SK-N-SH treated with all-trans-retinoic acid at 6 μM for 48 hours (cell line): ENCODE measurements at regions not wholly inside any gene's neighbourhood (a gene's known extent, or its start where the extent isn't known, plus 50 kb on each side); places are given as distances from the start of the nearest gene placed in this dataset.

Experiments
- ATAC-seq: fragments of 200-7000 bp; cut with Tn5 transposase; 3 replicates; pipeline ENCODE4 v1.9.1; 2020; ENCODE audit warnings: mild to moderate bottlenecking, moderate library complexity
- ARNTL ChIP-seq: fragments of 450-650 bp; formaldehyde crosslinking; IDR thresholded peaks from 2 replicates; pipeline ENCODE4 v1.5.0; 2020; ENCODE audit warnings: low read depth, mild to moderate bottlenecking, moderate library complexity, borderline replicate concordance
- BACH2 ChIP-seq: fragments of 250-450 bp; sonication (Bioruptor Pico); IDR thresholded peaks from 2 replicates; pipeline ENCODE4 v1.9.0; 2021; ENCODE audit warnings: mild to moderate bottlenecking, borderline replicate concordance
- CSDC2 ChIP-seq: fragments of 250-450 bp; sonication (Bioruptor Pico); IDR thresholded peaks from 2 replicates; pipeline ENCODE4 v1.5.0; 2020; ENCODE audit warnings: mild to moderate bottlenecking, moderate library complexity
- ESRRG ChIP-seq: fragments of 250-450 bp; sonication (Bioruptor Pico); IDR thresholded peaks from 2 replicates; pipeline ENCODE4 v1.6.1; 2021; ENCODE audit warnings: mild to moderate bottlenecking
- ISL1 ChIP-seq: fragments of 250-450 bp; sonication (Bioruptor Pico); IDR thresholded peaks from 2 replicates; pipeline ENCODE4 v2.1.2; 2022; ENCODE audit warnings: mild to moderate bottlenecking, moderate library complexity
- OSR1 ChIP-seq: fragments of 250-450 bp; sonication (Bioruptor Pico); IDR thresholded peaks from 2 replicates; pipeline ENCODE4 v1.8.0; 2022; ENCODE audit warnings: moderate library complexity, mild to moderate bottlenecking, inconsistent platforms
- PPARA ChIP-seq: fragments of 250-450 bp; sonication (Bioruptor Pico); IDR thresholded peaks from 2 replicates; pipeline ENCODE4 v1.5.0; 2020; ENCODE audit warnings: mild to moderate bottlenecking, borderline replicate concordance
- RARB ChIP-seq: fragments of 250-450 bp; sonication (Bioruptor Pico); IDR thresholded peaks from 2 replicates; pipeline ENCODE4 v1.8.0; 2021; ENCODE audit warnings: mild to moderate bottlenecking, moderate library complexity
- SNAI2 ChIP-seq: fragments of 250-450 bp; sonication (Bioruptor Pico); IDR thresholded peaks from 2 replicates; pipeline ENCODE4 v1.5.0; 2020; ENCODE audit warnings: mild to moderate bottlenecking, moderate library complexity
- TCF4 ChIP-seq: fragments of 250-450 bp; sonication (Bioruptor Pico); IDR thresholded peaks from 2 replicates; pipeline ENCODE4 v1.8.0; 2021; ENCODE audit warnings: mild to moderate bottlenecking, moderate library complexity, borderline replicate concordance
- TOX ChIP-seq: fragments of 250-450 bp; sonication (Bioruptor Pico); IDR thresholded peaks from 2 replicates; pipeline ENCODE4 v1.8.0; 2021; ENCODE audit warnings: mild to moderate bottlenecking, moderate library complexity, borderline replicate concordance
- ZFP3 ChIP-seq: fragments of 250-450 bp; sonication (Bioruptor Pico); IDR thresholded peaks from 2 replicates; pipeline ENCODE4 v1.5.0; 2020; ENCODE audit warnings: mild to moderate bottlenecking, moderate library complexity
- ZFP30 ChIP-seq: fragments of 450-650 bp; formaldehyde crosslinking; IDR thresholded peaks from 2 replicates; pipeline ENCODE4 v1.5.0; 2022; ENCODE audit warnings: mild to moderate bottlenecking, moderate library complexity
- ZNF70 ChIP-seq: fragments of 450-650 bp; formaldehyde crosslinking; IDR thresholded peaks from 2 replicates; pipeline ENCODE4 v1.5.0; 2020; ENCODE audit warnings: mild to moderate bottlenecking, moderate library complexity
- ZNF8 ChIP-seq: fragments of 450-650 bp; formaldehyde crosslinking; IDR thresholded peaks from 2 replicates; pipeline ENCODE4 v1.5.0; 2020; ENCODE audit warnings: mild to moderate bottlenecking, moderate library complexity
- TF ChIP-seq, protein P1 (sequence below): fragments of 250-450 bp; sonication (Bioruptor Pico); IDR thresholded peaks from 2 replicates; pipeline ENCODE4 v1.5.1; 2021; ENCODE audit warnings: mild to moderate bottlenecking, moderate library complexity
- TF ChIP-seq, protein P2 (sequence below): fragments of 250-450 bp; sonication (Bioruptor Pico); IDR thresholded peaks from 2 replicates; pipeline ENCODE4 v1.8.0; 2020; ENCODE audit warnings: mild to moderate bottlenecking, moderate library complexity, borderline replicate concordance
- TF ChIP-seq, protein P3 (sequence below): fragments of 250-450 bp; sonication (Bioruptor Pico); IDR thresholded peaks from 2 replicates; pipeline ENCODE4 v1.5.0; 2020; ENCODE audit warnings: mild to moderate bottlenecking, moderate library complexity
- TF ChIP-seq, protein P4 (sequence below): fragments of 250-450 bp; sonication (Bioruptor Pico); IDR thresholded peaks from 2 replicates; pipeline ENCODE4 v1.8.0; 2021; ENCODE audit warnings: low read depth, mild to moderate bottlenecking, moderate library complexity, borderline replicate concordance
- TF ChIP-seq, protein P5 (sequence below): fragments of 250-450 bp; sonication (Bioruptor Pico); IDR thresholded peaks from 2 replicates; pipeline ENCODE4 v1.5.1; 2020; ENCODE audit warnings: low read depth, mild to moderate bottlenecking, moderate library complexity

GRCh38 chr2:164205347-164205746 is 415.9 kb downstream of the GRB14 start:
- peak; percentile 89 for ATAC-seq
- TF ChIP-seq ARNTL (CRISPR knock-in tag) (no peak), TOX (CRISPR knock-in tag) (no peak), RARB (CRISPR knock-in tag) (no peak), PPARA (CRISPR knock-in tag) (no peak)
- TF ChIP-seq, protein P1, sequence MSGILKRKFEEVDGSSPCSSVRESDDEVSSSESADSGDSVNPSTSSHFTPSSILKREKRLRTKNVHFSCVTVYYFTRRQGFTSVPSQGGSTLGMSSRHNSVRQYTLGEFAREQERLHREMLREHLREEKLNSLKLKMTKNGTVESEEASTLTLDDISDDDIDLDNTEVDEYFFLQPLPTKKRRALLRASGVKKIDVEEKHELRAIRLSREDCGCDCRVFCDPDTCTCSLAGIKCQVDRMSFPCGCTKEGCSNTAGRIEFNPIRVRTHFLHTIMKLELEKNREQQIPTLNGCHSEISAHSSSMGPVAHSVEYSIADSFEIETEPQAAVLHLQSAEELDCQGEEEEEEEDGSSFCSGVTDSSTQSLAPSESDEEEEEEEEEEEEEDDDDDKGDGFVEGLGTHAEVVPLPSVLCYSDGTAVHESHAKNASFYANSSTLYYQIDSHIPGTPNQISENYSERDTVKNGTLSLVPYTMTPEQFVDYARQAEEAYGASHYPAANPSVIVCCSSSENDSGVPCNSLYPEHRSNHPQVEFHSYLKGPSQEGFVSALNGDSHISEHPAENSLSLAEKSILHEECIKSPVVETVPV (CRISPR knock-in tag) = no peak
- TF ChIP-seq, all 23 proteins: peak for 0

- no peak for ATAC-seq
- no peak for TF ChIP-seq CSDC2 (CRISPR knock-in tag)
- no peak for TF ChIP-seq ZNF70 (CRISPR knock-in tag)
- no peak for TF ChIP-seq ZNF8 (CRISPR knock-in tag)
- TF ChIP-seq TCF4 (CRISPR knock-in tag) = no peak
- TF ChIP-seq ZFP30 (CRISPR knock-in tag) = no peak
- TF ChIP-seq, protein P2, sequence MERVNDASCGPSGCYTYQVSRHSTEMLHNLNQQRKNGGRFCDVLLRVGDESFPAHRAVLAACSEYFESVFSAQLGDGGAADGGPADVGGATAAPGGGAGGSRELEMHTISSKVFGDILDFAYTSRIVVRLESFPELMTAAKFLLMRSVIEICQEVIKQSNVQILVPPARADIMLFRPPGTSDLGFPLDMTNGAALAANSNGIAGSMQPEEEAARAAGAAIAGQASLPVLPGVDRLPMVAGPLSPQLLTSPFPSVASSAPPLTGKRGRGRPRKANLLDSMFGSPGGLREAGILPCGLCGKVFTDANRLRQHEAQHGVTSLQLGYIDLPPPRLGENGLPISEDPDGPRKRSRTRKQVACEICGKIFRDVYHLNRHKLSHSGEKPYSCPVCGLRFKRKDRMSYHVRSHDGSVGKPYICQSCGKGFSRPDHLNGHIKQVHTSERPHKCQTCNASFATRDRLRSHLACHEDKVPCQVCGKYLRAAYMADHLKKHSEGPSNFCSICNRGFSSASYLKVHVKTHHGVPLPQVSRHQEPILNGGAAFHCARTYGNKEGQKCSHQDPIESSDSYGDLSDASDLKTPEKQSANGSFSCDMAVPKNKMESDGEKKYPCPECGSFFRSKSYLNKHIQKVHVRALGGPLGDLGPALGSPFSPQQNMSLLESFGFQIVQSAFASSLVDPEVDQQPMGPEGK (CRISPR knock-in tag) = no peak
- TF ChIP-seq, protein P3, sequence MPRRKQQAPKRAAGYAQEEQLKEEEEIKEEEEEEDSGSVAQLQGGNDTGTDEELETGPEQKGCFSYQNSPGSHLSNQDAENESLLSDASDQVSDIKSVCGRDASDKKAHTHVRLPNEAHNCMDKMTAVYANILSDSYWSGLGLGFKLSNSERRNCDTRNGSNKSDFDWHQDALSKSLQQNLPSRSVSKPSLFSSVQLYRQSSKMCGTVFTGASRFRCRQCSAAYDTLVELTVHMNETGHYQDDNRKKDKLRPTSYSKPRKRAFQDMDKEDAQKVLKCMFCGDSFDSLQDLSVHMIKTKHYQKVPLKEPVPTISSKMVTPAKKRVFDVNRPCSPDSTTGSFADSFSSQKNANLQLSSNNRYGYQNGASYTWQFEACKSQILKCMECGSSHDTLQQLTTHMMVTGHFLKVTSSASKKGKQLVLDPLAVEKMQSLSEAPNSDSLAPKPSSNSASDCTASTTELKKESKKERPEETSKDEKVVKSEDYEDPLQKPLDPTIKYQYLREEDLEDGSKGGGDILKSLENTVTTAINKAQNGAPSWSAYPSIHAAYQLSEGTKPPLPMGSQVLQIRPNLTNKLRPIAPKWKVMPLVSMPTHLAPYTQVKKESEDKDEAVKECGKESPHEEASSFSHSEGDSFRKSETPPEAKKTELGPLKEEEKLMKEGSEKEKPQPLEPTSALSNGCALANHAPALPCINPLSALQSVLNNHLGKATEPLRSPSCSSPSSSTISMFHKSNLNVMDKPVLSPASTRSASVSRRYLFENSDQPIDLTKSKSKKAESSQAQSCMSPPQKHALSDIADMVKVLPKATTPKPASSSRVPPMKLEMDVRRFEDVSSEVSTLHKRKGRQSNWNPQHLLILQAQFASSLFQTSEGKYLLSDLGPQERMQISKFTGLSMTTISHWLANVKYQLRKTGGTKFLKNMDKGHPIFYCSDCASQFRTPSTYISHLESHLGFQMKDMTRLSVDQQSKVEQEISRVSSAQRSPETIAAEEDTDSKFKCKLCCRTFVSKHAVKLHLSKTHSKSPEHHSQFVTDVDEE (CRISPR knock-in tag) = no peak
- TF ChIP-seq, protein P4, sequence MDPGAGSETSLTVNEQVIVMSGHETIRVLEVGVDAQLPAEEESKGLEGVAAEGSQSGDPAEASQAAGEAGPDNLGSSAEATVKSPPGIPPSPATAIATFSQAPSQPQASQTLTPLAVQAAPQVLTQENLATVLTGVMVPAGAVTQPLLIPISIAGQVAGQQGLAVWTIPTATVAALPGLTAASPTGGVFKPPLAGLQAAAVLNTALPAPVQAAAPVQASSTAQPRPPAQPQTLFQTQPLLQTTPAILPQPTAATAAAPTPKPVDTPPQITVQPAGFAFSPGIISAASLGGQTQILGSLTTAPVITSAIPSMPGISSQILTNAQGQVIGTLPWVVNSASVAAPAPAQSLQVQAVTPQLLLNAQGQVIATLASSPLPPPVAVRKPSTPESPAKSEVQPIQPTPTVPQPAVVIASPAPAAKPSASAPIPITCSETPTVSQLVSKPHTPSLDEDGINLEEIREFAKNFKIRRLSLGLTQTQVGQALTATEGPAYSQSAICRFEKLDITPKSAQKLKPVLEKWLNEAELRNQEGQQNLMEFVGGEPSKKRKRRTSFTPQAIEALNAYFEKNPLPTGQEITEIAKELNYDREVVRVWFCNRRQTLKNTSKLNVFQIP (CRISPR knock-in tag) = no peak
- TF ChIP-seq ZFP3 = no peak
- TF ChIP-seq ARNTL (CRISPR knock-in tag) = no peak
- TF ChIP-seq OSR1 (CRISPR knock-in tag) = no peak
These were observed 418.2 kb downstream of the GRB14 start for GRCh38 chr2:164203131-164203530.

DNA sequence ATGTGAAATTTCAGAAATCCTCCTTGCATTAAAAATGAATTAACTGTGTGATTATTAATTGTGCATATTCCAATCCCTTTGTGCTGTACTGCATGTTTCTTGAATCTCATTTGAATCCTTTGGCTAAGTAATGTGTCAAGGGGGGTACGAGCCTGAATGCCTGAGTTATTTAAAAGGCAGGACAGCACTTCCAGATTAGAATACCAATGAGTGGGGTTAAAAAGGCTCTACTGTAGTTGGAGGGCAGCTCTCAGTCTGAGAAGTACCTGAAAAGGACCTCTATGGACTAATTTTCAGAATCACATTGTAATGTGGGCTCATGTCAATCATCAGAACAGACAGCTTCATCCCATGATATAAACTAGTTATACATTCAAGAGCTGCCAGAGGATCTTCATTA is 423.0 kb downstream of the GRB14 start:
- no peak for ATAC-seq
- TF ChIP-seq ISL1 (CRISPR knock-in tag) (no peak), ZFP3 (no peak), OSR1 (CRISPR knock-in tag) (no peak), CSDC2 (CRISPR knock-in tag) (no peak), ZNF70 (CRISPR knock-in tag) (no peak), TOX (CRISPR knock-in tag) (no peak), ARNTL (CRISPR knock-in tag) (no peak), RARB (CRISPR knock-in tag) (no peak), PPARA (CRISPR knock-in tag) (no peak), ESRRG (CRISPR knock-in tag) (no peak), TCF4 (CRISPR knock-in tag) (no peak), BACH2 (CRISPR knock-in tag) (no peak), SNAI2 (CRISPR knock-in tag) (no peak), ZNF8 (CRISPR knock-in tag) (no peak)
- TF ChIP-seq, protein P4 (CRISPR knock-in tag) = no peak
- TF ChIP-seq, protein P3 (CRISPR knock-in tag) = no peak
- TF ChIP-seq, protein P2 (CRISPR knock-in tag) = no peak
- TF ChIP-seq, protein P5, sequence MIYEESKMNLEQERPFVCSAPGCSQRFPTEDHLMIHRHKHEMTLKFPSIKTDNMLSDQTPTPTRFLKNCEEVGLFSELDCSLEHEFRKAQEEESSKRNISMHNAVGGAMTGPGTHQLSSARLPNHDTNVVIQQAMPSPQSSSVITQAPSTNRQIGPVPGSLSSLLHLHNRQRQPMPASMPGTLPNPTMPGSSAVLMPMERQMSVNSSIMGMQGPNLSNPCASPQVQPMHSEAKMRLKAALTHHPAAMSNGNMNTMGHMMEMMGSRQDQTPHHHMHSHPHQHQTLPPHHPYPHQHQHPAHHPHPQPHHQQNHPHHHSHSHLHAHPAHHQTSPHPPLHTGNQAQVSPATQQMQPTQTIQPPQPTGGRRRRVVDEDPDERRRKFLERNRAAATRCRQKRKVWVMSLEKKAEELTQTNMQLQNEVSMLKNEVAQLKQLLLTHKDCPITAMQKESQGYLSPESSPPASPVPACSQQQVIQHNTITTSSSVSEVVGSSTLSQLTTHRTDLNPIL (CRISPR knock-in tag) = no peak
